GM12878 (cell line): ENCODE measurements at regions not wholly inside any gene's neighbourhood (a gene's known extent, or its start where the extent isn't known, plus 50 kb on each side); places are given as distances from the start of the nearest gene placed in this dataset.

Experiments
- BHLHE40 ChIP-seq, 2 experiments: fragments of 450-650 bp in 1 of 2; IDR thresholded peaks; 2 replicates each; pipeline ENCODE4 v1.6.1; 2011 to 2017; ENCODE audit warnings: low read depth in 2 of 2, borderline replicate concordance in 1 of 2, improper control_type of control experiment in 1 of 2, low read length in 1 of 2, mild to moderate bottlenecking in 1 of 2
- CEBPB ChIP-seq, 2 experiments: fragments of 150-350 bp in 1 of 2; IDR thresholded peaks; 2 replicates each; pipeline ENCODE4 v1.6.1; 2012 to 2014; ENCODE audit warnings: low read depth in 2 of 2, low read length in 2 of 2, borderline replicate concordance in 1 of 2, inconsistent platforms in 1 of 2
- CREB1 ChIP-seq: IDR thresholded peaks from 2 replicates; pipeline ENCODE4 v1.6.1; 2012; ENCODE audit warnings: low read depth, mild to moderate bottlenecking, inconsistent platforms
- KAT2A ChIP-seq: conservative IDR thresholded peaks from 2 replicates; pipeline ENCODE4 v1.6.1; 2011; ENCODE audit warnings: low read depth, low read length; ENCODE audit not compliant: control insufficient read depth
- POLR2A ChIP-seq: IDR thresholded peaks from 2 replicates; pipeline ENCODE4 v1.6.1; 2011; ENCODE audit warnings: low read depth, mild to moderate bottlenecking, low read length
- POLR2AphosphoS5 ChIP-seq: IDR thresholded peaks from 2 replicates; pipeline ENCODE4 v1.6.1; 2011; ENCODE audit warnings: mild to moderate bottlenecking, low read length, inconsistent platforms
- RELA ChIP-seq: fragments of 450-650 bp; IDR thresholded peaks from 2 replicates; pipeline ENCODE4 v1.8.0; 2014; ENCODE audit warnings: borderline replicate concordance; ENCODE audit not compliant: partially characterized antibody
- STAT3 ChIP-seq: IDR thresholded peaks from 2 replicates; pipeline ENCODE4 v1.6.1; 2011; ENCODE audit warnings: low read depth, low read length, improper control_type of control experiment
- YY1 ChIP-seq: IDR thresholded peaks from 2 replicates; pipeline ENCODE4 v1.6.1; 2011; ENCODE audit warnings: low read depth, mild to moderate bottlenecking, low read length
- TF ChIP-seq, protein P1 (sequence below): fragments of 450-650 bp; IDR thresholded peaks from 2 replicates; pipeline ENCODE4 v1.6.1; 2016; ENCODE audit warnings: mild to moderate bottlenecking
- TF ChIP-seq, protein P2 (sequence below), 3 experiments: IDR thresholded peaks in 2 of 3; conservative IDR thresholded peaks in 1 of 3; 2 replicates each; pipeline ENCODE4 v1.5.1; 2011; ENCODE audit warnings: low read depth in 3 of 3, low read length in 3 of 3, mild to moderate bottlenecking in 3 of 3, control low read depth in 2 of 3, moderate library complexity in 2 of 3, inconsistent platforms in 1 of 3, mixed read lengths in 1 of 3; ENCODE audit not compliant: control insufficient read depth in 2 of 3, insufficient read depth in 1 of 3; ENCODE audit errors: extremely low read depth in 1 of 3
- TF ChIP-seq, protein P3 (sequence below): fragments of 450-650 bp; IDR thresholded peaks from 2 replicates; pipeline ENCODE4 v1.6.1; 2016; ENCODE audit warnings: mild to moderate bottlenecking, moderate library complexity, borderline replicate concordance

DNA sequence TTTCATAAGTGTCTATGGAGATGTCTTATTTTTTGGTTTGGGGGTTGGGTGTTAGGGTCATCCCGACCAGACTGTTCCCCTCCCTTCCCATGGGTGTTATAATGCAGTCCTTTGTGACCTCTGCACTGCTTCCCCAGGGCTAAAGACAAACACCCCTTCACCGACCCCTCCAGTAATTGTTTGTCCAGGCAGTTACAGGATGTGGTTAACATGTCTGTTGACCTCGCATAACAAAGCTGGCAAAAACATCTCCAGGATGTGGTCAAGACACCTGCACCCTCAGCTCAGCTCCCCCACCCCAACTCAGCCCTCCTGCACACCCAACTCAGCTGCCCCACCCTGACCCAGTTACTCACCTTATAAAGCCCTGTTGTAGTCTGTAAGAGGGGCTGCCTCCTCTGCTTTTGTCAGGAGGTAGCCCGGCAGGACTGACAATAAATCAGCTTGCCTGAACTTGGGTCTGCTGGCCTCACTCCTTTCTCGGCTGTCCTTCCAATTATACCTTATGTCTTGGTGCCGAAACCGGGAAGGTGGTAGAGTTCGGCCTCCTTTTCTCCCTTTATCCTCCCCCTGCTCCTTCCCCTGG is 102.2 kb downstream of the ZNF92 start:
- no peak for TF ChIP-seq POLR2A
- no peak for TF ChIP-seq KAT2A
- TF ChIP-seq, protein P1, sequence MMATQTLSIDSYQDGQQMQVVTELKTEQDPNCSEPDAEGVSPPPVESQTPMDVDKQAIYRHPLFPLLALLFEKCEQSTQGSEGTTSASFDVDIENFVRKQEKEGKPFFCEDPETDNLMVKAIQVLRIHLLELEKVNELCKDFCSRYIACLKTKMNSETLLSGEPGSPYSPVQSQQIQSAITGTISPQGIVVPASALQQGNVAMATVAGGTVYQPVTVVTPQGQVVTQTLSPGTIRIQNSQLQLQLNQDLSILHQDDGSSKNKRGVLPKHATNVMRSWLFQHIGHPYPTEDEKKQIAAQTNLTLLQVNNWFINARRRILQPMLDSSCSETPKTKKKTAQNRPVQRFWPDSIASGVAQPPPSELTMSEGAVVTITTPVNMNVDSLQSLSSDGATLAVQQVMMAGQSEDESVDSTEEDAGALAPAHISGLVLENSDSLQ = no peak
- TF ChIP-seq CEBPB (IDR thresholded peaks at IDR 0.05; ENCODE audit: borderline replicate concordance in 1 of 2, low read depth in 2 of 2, low read length in 2 of 2) = no peak
- TF ChIP-seq YY1 = no peak
- TF ChIP-seq BHLHE40 (IDR thresholded peaks at IDR 0.05; ENCODE audit: borderline replicate concordance in 1 of 2, low read depth in 2 of 2, low read length in 1 of 2) = peak in 1 of 2 experiments; percentile 39; a peak in 2 of 4 replicates
- TF ChIP-seq, protein P2, sequence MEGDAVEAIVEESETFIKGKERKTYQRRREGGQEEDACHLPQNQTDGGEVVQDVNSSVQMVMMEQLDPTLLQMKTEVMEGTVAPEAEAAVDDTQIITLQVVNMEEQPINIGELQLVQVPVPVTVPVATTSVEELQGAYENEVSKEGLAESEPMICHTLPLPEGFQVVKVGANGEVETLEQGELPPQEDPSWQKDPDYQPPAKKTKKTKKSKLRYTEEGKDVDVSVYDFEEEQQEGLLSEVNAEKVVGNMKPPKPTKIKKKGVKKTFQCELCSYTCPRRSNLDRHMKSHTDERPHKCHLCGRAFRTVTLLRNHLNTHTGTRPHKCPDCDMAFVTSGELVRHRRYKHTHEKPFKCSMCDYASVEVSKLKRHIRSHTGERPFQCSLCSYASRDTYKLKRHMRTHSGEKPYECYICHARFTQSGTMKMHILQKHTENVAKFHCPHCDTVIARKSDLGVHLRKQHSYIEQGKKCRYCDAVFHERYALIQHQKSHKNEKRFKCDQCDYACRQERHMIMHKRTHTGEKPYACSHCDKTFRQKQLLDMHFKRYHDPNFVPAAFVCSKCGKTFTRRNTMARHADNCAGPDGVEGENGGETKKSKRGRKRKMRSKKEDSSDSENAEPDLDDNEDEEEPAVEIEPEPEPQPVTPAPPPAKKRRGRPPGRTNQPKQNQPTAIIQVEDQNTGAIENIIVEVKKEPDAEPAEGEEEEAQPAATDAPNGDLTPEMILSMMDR (IDR thresholded peaks at IDR 0.05 in 2 of 3, conservative IDR thresholded peaks at IDR 0.05 in 1 of 3; ENCODE audit: control insufficient read depth in 2 of 3, extremely low read depth in 1 of 3, insufficient read depth in 1 of 3, low read depth in 3 of 3, low read length in 3 of 3) = no peak
- no peak for TF ChIP-seq STAT3
- TF ChIP-seq, protein P3, sequence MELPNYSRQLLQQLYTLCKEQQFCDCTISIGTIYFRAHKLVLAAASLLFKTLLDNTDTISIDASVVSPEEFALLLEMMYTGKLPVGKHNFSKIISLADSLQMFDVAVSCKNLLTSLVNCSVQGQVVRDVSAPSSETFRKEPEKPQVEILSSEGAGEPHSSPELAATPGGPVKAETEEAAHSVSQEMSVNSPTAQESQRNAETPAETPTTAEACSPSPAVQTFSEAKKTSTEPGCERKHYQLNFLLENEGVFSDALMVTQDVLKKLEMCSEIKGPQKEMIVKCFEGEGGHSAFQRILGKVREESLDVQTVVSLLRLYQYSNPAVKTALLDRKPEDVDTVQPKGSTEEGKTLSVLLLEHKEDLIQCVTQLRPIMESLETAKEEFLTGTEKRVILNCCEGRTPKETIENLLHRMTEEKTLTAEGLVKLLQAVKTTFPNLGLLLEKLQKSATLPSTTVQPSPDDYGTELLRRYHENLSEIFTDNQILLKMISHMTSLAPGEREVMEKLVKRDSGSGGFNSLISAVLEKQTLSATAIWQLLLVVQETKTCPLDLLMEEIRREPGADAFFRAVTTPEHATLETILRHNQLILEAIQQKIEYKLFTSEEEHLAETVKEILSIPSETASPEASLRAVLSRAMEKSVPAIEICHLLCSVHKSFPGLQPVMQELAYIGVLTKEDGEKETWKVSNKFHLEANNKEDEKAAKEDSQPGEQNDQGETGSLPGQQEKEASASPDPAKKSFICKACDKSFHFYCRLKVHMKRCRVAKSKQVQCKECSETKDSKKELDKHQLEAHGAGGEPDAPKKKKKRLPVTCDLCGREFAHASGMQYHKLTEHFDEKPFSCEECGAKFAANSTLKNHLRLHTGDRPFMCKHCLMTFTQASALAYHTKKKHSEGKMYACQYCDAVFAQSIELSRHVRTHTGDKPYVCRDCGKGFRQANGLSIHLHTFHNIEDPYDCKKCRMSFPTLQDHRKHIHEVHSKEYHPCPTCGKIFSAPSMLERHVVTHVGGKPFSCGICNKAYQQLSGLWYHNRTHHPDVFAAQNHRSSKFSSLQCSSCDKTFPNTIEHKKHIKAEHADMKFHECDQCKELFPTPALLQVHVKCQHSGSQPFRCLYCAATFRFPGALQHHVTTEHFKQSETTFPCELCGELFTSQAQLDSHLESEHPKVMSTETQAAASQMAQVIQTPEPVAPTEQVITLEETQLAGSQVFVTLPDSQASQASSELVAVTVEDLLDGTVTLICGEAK = no peak
- no peak for TF ChIP-seq POLR2AphosphoS5
- TF ChIP-seq RELA = no peak
- TF ChIP-seq CREB1 = no peak
